ENCODE measurements at regions not wholly inside any gene's neighbourhood (a gene's known extent, or its start where the extent isn't known, plus 50 kb on each side); places are given as distances from the start of the nearest gene placed in this dataset.

GRCh38 chr2:180063494-180064092, 56.5 kb upstream of the CWC22 start:
- TF ChIP-seq POLR2A (IDR thresholded peaks at IDR 0.05) (no peak), CTCF (IDR thresholded peaks at IDR 0.05) (no peak), EP300 (IDR thresholded peaks at IDR 0.05) (no peak)
